Loucy (cell line): ENCODE measurements at regions not wholly inside any gene's neighbourhood (a gene's known extent, or its start where the extent isn't known, plus 50 kb on each side); places are given as distances from the start of the nearest gene placed in this dataset.

Source experiments
- CTCF ChIP-seq: fragments of 200-600 bp; sonication (generic); conservative IDR thresholded peaks from 2 replicates; pipeline ENCODE4 v1.5.1; 2014; ENCODE audit warnings: mild to moderate bottlenecking, antibody characterized with exemption, low read length
- EZH2phosphoT487 ChIP-seq: fragments of 200-600 bp; IDR thresholded peaks from 2 replicates; pipeline ENCODE4 v1.6.1; 2018; ENCODE audit warnings: antibody characterized with exemption, mild to moderate bottlenecking, moderate library complexity, borderline replicate concordance

DNA sequence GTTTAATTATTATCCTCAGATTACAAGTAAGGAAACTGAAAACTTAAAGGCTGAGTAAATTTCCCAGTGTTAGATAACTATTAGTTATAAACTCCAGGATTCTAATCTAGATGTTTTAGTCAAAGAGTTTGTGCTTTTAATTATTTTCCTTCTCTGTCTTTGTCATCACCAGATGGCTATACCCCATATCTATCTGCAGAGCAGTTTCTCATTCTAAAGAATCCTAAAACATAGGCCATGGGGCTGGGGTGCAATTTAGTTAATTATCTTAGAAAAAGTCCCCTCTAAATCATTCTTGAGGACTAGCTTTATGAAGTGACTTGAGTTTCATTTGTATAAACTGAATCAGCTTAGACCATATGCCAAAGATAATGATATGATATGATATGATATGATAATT, 556.3 kb upstream of the ANO5 start:
- no peak for TF ChIP-seq CTCF
- TF ChIP-seq EZH2phosphoT487, result no peak
